GM21390 (cell line): ENCODE measurements at regions not wholly inside any gene's neighbourhood (a gene's known extent, or its start where the extent isn't known, plus 50 kb on each side); places are given as distances from the start of the nearest gene placed in this dataset.

Source experiments
- ATAC-seq: cut with Tn5 transposase; IDR thresholded peaks from one replicate; pipeline ENCODE4 v1.9.1; 2021; ENCODE audit not compliant: unreplicated experiment

DNA sequence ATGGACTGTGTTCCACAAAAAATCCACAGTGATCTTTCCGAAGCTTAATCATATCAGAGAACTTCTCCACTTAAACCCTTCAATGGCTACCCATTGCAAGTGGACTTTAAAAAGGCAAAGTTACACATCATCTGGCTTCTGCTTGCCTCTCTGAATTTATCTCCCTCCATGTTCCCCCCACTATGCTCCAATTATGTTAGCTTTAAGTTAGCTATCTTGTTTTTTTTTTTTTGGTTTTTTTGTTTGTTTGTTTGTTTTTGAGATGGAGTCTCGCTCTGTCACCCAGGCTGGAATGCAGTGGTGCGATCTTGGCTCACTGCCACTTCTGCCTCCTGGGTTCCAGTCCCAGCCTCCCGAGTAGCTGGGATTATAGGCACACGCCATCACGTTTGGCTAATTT lies 166.4 kb upstream of the ADGRL2 start:
- no peak for ATAC-seq

DNA sequence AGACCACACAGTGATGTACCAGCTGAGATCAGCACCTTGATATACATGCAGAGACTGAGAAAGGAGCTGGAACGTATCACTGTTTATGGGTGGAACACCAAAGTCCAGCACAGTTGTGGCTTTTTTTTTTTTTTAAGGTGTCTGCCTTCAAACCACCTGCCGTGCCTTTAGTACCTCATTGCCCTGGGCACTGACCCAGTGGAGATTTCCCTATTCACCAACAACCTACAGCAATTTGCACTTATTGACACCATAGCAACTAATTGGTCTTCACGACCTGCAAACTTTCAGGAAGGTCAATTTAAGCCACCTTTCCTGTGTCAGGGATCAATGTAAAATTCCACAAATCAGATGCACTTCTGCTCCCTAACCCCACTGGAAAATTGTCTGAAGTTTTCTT lies 181.6 kb upstream of the ADGRL2 start:
- ATAC-seq = no peak

DNA sequence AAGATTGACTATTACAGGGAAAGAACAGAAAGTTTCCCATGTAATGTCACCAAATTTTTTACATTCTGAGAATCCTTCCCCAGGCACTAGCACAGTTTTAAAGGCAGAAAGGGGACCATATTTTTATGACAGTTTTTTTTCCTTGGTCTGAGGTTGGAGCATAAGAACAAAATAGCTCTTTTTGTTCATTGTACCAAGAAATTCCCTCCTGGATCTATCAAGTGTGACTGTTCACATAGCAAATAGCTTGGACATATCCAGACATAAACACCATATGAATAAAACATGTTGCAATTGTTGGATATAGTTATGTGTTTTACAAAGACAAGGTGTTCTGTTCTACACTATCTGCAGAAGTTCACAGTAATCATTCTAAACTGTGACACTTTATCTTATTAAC lies 182.4 kb upstream of the ADGRL2 start:
- no peak for ATAC-seq

DNA sequence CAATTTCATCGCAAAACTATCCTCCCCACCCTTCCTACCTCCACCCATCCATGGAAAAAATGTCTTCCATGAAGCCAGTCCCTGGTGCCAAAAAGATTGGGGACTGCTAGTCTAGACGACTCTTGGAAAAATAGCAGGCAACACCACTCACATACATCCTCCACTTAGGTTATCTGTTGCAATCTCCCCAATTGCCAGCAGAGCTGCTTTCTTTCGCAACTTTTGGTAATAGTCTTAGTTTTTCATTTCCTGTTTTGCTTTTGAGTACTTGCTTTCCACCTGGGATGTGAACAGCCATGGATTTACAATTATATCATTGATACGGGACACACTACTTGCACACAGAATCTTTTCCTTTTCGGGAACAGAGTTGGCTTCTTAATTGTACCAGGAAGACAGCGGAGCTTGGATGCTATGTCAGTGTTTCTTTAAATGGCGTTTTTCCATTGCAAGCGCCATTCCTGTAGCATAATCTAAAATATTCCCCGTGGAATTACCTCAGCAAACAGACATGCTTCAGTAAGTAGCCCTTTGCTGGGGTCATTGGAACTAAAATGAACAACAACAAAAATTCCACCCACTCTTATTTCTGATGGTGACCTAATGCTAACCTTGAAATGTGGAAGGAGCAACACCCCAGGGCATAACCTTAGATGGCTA lies 183.3 kb upstream of the ADGRL2 start:
- ATAC-seq = no peak

DNA sequence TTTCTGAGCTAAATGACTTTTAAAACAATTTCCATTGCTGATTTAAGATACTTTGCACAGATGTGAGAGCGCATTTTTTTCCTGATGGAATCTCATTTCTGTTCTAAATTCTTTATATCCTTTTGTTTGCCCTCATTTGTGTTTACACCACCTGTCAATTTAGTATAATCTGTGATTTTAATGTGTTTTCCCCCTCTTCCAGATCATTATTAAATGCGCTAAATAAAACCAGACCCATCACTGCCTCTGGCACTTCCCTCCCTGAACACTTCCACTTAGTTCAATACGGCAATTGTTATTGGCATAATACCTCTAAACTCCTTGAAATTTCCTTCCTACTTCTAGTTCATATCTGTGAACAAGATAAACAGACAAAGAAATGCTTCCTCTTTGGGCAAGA lies 186.9 kb upstream of the ADGRL2 start:
- ATAC-seq = no peak

DNA sequence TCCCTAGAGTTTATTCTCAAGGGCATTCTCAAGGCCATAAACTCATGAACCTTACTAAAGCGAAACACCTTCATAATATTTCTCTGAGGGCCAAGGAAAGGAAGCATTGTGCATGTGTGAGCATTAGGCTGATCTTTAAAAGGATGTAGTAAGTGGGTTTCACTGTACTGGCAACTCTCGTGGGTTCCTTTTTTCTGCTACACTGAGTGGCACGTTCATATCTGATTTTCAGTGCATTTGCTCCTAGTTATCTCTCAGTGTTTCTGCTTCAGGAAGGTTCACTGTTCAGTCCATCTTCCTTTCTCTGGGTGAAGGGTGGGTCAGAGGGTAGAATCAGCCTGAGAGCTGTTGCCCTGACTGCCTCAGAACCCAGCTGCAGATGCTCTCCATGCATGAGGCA lies 192.8 kb upstream of the ADGRL2 start:
- ATAC-seq = no peak

DNA sequence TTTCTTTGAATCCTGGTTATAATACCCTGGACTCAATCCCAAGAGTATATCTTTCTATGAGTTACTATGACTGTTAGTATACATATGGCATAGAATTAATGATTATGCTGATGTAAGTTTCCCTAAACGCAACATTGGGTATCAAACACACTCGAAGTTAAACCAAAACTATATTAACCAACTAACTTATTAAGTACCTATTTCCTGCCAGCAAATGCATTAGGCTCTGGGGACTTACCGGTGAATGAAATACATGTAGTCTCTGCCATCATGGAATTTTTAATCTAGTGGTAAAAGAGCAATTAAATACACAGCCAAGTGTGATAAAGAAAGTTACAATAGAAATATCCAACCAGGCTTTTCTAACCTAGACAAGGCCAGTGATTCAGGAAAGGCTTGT lies 193.6 kb upstream of the ADGRL2 start:
- ATAC-seq = no peak

DNA sequence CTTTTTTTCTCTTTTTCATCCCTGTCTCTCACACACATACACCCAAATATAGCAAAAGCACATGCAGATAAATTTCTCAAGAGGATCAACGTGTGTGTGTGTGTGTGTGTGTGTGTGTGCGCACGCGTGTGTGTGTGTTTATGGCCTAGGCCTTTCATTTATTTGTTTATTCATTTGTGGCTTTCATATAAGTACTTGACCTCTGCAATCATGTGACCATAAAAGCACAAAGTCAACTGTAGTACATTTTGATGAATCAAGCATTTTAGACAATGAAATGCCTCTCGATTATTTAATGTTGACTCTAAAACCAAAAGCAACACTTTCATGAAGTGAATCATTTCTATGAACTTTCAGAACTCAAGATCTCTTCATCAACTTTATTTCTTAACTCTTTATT lies 194.1 kb upstream of the ADGRL2 start:
- no peak for ATAC-seq

DNA sequence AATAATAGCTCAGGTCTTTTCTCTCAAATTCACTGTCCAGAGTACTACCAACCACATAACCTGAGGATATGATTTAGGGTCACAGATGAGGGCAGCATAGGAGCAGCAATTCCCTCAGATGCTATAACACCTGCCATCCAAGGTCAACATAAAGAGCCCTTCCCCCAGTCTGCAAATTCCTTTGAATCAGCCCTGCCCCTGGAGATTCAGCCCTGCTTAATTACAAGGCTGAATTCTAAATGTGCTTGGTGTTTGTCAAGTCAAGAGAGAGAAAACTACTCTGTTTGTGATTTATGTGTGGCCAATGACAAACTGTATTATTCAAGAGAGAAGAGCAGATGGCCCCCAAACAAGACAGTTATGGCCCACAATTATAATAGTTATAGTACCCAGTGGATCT lies 195.7 kb upstream of the ADGRL2 start:
- no peak for ATAC-seq

DNA sequence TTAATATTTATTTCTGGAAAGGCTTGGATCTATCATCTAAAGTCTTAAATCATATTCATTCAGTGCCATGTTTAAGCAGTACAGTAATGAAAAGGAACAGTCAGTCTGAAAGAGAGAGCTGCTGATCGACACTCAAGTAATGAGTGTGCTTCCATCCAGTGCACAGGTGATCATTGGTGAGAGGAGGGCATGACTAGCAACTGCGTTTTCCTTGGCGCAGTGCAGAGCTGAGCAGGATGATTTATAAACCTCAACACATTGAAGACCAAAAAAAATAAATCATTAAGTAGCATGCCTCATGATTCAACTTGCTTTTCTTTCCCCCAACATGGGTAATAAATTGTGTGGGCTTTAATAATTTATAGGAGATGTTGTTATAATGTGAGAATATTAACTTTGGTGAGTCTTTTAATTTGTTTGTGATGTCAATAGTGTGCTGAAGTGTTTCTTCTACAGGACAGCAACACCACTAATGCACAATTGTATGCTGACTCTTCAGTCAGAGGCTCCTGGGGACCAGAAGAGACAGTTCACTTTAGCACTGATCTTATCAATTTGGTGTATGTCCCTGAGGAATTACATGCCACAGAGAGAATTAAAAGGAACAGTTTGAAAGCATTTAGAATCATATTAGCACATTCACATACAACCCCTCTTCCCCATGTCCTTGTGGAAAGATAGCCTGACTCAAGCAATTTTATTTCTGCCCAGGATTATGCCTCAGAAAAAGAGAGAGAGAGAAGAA lies 199.7 kb upstream of the ADGRL2 start:
- ATAC-seq = no peak

DNA sequence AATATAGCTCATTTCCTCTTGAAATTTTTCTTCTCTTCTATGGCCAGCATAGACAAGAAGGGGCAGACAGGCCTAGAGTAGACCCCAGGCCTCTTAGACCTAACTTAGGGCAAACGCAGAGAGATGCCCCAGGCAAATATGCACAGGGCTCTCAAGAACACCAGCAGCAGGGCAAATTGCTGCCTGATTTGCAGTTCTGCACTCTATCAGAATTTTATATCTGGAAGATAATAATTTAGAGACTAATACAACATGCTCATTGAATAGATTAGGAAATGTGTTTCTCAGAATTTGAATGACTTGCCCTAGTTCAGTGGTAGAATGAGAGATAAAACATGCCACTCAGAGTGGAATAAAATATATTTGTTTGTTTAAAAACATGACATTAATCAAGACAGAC lies 200.4 kb upstream of the ADGRL2 start:
- no peak for ATAC-seq

DNA sequence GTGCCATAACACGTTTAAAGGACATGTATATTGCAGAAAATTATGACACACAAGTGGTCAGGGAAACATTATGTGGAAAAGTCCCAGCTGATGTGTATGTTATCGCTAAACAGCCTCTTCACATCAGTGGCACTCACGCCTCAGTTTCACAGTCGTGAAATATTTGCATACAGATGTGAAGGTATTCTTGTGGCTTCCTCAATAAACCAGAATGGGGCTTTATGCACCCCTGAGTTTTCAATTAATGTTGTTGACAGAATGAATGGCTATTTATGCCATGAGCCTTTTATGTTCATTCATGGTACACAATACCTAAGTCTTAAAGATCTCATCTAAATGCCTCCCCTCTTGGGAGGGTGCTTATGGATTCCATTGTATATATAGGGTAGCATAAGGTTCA lies 202.1 kb upstream of the ADGRL2 start:
- no peak for ATAC-seq

DNA sequence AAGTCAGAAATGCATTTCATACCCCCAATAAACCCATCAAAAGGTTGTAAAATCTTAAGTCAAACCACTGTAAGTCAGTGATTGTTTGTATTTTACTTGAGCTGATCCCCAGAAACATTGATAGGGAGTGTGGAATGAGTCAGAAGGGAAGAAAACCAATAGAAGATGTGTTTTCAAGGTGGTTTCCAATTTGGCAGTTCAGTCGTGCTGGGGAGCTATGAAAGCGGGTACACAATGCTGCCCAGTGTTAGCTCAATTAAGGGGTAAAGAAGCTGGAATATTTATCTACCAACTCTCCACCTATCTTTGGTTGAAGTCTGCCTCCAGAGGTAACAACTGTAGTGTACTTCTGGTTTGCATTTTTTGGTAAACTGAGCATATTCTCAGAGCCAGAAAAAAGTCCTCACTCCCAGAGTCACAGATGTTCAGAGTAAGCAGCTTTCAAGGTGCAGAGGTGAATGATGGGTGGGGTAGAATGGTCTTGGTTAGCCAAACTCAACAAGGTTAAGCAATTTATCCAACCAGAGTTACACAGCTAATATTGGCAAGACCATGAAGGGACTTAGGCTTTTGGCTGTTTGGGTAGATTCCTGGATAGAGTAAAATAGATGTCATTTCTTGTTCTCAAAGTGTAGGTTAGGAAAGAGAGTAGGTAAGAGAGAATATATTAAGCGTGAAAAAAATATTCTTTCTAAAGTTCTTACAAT lies 202.9 kb upstream of the ADGRL2 start:
- no peak for ATAC-seq

DNA sequence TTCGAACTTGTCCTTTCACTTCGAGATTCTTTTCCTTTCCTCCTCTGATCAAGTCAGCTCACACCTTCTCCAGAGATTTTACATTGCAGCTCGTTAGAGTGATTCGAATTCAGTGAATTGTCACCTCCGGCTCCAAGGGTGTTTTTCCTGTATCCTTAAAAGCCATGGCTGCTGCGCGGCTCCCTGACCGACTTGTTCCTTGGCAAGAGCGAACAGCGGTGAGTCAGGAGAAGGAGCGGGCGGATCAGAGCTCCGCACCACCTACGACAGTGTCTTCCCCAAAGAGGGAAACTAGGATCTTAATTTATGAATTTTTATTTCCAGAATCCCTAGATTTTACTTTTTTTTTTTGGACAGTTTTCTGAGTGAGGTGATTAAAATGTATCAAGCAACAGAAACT lies 204.4 kb upstream of the ADGRL2 start:
- ATAC-seq = no peak

DNA sequence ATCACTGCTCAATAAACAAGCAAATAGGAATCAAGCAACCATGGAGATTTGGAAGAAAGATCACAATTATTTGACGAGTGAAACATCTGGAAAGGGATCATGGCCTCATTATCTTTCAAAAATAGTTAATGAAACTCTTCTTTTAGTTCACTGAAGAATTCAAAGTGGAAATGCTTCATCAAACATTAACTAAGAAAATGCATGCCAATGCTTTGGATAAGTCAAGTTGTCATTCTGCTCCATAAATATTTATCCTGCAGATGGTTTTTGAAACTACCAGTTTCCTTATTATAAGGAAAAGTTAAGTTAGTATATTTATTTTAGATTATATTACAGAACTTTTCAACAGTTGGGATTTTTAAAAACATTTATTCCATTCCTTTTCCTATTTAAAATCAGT lies 206.5 kb upstream of the ADGRL2 start:
- no peak for ATAC-seq

DNA sequence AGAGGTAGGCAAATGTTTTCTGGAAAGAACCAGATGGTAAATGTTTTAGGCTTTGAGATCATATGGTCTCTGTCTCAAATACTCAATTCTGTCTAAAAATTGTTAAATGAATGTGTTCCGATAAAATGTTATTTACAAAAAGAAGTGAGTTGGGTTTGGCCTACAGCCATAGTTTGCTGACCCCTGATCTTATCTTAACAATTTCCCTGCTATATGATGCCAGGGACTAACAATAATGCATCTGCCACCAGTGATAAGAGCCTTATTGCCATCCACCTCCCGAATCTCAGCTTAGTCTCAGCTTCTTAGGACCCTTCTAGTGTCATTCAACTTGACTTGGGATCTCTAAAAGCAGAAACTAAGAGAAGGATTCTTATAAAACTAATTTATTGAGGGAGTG lies 208.5 kb upstream of the ADGRL2 start:
- ATAC-seq = no peak

DNA sequence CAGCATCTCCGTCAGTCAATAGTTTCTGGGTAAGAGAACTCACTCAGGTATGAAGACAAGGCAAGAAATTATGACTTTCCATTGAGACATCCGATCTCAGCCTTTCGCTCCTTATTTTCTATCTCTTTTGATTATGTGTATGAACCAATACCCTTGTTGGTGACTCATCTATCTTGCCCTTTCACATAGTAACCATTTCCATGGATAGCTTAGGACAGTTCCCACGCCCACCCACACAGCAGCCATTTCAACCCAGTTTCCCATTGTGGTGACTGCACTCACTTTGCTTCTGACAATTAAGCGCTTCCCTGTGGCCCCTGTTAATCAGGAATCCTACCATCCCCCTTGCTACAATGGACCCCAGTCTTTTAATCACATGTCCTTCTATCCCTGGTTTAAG lies 210.6 kb upstream of the ADGRL2 start:
- ATAC-seq = no peak

DNA sequence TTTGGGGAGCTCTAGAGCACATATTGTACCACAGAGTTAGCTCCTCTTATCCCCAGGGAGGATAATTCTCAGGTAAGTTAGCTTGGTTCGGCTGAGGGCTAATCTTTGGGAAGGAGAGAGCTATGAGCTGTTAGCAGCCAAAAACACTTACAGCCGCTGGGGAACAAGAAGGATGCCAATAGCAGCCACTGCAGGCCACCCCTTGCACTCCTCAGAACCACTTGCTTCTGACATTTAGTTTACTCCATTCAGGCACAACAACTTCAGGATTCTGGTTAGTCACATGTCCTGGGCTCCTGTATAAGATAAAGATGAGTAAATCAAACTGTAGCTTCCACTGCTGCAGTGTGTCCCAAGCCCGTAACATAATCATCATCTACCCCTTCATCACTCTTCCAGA lies 212.6 kb upstream of the ADGRL2 start:
- no peak for ATAC-seq

DNA sequence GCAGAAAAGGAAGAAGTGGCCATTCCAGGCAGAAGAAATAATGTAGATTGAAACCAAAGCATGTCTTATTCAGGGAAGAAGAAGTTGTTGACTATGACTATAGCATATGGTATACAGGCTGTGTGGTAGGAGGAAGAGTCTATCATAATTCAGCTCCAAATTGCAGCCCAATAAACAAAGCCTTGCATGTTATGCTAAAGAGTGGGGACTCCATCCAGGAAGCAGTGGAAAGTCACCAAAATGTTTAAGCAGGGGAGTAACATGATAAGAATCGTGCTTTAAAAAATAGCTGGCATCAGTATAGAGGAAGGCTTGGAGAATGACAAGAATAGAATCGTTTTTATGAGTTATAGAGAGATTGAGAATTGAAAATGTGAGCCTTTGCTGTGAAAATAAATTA lies 213.3 kb upstream of the ADGRL2 start:
- ATAC-seq = no peak

DNA sequence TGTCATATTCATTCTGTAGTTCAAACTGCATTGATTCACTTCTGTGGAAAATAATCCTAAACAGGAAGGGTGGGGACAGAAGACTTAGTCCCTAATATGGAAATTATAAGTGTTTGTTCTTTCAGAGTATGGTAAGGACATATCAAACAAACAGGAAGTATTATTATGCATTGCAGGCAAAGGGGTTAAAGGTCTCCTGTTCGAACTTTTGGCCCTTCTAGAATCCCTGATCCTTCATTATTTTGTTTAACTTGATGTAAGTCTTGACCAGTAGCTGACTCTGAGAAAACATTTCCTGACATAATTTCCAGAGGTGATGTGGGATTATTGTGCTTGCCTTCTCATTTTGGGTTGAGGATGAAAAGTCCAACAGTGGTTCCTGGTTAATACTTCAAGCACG lies 215.4 kb upstream of the ADGRL2 start:
- ATAC-seq = no peak

DNA sequence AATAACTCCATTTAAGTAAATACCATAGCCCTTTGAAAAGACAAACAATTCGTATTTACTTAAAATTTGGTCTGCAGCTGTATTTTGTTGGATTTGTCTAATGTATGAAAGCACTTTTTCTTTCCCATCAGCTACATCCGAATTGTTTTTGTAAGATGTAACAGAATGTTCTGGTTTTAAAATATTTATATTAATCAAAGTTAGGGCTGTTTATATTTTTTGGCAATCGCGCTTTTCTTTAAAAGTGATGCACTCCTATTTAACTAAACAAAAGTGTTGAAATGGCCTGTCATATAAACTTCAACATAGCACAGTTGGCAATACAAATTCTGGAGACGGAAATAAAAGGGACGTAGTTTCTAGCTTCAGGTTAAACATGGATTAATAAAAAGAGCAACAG lies 216.3 kb upstream of the ADGRL2 start:
- no peak for ATAC-seq

DNA sequence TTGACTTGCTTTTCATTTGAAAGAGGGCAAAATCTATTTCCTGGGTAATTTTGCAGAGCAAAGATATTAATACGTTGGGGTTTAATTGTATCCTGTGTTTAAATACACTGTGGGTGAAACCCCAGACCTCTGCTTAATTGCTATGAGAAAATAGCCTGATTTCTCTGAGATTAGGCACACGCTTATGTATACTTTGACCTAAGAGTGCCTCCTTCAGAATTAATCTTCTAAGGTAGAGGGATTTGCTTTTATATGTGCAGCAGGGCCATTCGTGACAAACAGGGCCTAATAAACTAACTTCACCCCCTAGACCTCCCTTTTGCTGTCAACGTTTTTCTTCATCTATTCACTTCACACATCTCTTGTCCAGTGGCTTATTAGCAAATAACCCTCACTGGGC lies 216.9 kb upstream of the ADGRL2 start:
- no peak for ATAC-seq
